PFSK-1 (cell line): ENCODE measurements at regions not wholly inside any gene's neighbourhood (a gene's known extent, or its start where the extent isn't known, plus 50 kb on each side); places are given as distances from the start of the nearest gene placed in this dataset.

Source experiments
- FOXP2 ChIP-seq: optimal IDR thresholded peaks from 2 replicates; pipeline ENCODE3; 2011; ENCODE audit warnings: borderline replicate concordance, control low read depth, inconsistent platforms; ENCODE audit not compliant: insufficient read depth; ENCODE audit errors: extremely low read length, extremely low read depth
- POLR2AphosphoS5 ChIP-seq: IDR thresholded peaks from 2 replicates; pipeline ENCODE4 v1.6.1; 2012; ENCODE audit warnings: low read depth, mild to moderate bottlenecking, control low read depth, low read length, moderate library complexity
- SIN3A ChIP-seq: IDR thresholded peaks from 2 replicates; pipeline ENCODE4 v1.6.1; 2012; ENCODE audit warnings: mild to moderate bottlenecking, low read length, moderate library complexity, borderline replicate concordance; ENCODE audit not compliant: insufficient read depth
- TAF1 ChIP-seq: IDR thresholded peaks from 2 replicates; pipeline ENCODE4 v1.6.1; 2012; ENCODE audit warnings: low read length, control low read depth, borderline replicate concordance; ENCODE audit not compliant: insufficient read depth
- TF ChIP-seq, protein P1 (sequence below), 2 experiments: IDR thresholded peaks; 2 replicates each; pipeline versions ENCODE4 v1.6.1 to v1.8.0; 2011 to 2012; ENCODE audit warnings: low read depth in 2 of 2, low read length in 2 of 2, control low read depth in 1 of 2, inconsistent platforms in 1 of 2, mild to moderate bottlenecking in 1 of 2, moderate library complexity in 1 of 2; ENCODE audit not compliant: insufficient read depth in 1 of 2

- no peak for TF ChIP-seq TAF1
- TF ChIP-seq POLR2AphosphoS5, result no peak
- TF ChIP-seq FOXP2, result no peak
- no peak for TF ChIP-seq SIN3A
- TF ChIP-seq, protein P1, sequence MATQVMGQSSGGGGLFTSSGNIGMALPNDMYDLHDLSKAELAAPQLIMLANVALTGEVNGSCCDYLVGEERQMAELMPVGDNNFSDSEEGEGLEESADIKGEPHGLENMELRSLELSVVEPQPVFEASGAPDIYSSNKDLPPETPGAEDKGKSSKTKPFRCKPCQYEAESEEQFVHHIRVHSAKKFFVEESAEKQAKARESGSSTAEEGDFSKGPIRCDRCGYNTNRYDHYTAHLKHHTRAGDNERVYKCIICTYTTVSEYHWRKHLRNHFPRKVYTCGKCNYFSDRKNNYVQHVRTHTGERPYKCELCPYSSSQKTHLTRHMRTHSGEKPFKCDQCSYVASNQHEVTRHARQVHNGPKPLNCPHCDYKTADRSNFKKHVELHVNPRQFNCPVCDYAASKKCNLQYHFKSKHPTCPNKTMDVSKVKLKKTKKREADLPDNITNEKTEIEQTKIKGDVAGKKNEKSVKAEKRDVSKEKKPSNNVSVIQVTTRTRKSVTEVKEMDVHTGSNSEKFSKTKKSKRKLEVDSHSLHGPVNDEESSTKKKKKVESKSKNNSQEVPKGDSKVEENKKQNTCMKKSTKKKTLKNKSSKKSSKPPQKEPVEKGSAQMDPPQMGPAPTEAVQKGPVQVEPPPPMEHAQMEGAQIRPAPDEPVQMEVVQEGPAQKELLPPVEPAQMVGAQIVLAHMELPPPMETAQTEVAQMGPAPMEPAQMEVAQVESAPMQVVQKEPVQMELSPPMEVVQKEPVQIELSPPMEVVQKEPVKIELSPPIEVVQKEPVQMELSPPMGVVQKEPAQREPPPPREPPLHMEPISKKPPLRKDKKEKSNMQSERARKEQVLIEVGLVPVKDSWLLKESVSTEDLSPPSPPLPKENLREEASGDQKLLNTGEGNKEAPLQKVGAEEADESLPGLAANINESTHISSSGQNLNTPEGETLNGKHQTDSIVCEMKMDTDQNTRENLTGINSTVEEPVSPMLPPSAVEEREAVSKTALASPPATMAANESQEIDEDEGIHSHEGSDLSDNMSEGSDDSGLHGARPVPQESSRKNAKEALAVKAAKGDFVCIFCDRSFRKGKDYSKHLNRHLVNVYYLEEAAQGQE (IDR thresholded peaks at IDR 0.05; ENCODE audit: insufficient read depth in 1 of 2, low read depth in 2 of 2, low read length in 2 of 2), result no peak
Observed at GRCh38 chr5:58156361-58156760, 303.5 kb downstream of the PLK2 start.

DNA sequence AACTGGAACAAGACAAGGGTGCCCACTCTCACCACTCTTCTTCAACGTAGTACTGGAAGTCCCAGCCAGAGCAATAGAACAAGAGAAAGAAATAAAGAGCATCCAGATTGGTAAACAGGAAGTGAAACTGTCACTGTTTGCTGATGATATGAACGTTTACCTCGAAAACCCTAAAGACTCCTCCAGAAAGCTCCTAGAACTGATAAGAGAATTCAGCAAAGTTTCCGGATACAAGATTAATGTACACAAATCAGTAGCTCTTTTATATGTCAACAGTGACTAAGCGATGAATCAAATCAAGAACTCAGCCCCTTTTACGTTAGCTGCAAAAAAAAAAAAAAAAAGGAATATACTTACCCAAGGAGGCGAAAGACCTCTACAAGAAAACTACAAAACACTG is 306.6 kb downstream of the PLK2 start:
- no peak for TF ChIP-seq SIN3A

DNA sequence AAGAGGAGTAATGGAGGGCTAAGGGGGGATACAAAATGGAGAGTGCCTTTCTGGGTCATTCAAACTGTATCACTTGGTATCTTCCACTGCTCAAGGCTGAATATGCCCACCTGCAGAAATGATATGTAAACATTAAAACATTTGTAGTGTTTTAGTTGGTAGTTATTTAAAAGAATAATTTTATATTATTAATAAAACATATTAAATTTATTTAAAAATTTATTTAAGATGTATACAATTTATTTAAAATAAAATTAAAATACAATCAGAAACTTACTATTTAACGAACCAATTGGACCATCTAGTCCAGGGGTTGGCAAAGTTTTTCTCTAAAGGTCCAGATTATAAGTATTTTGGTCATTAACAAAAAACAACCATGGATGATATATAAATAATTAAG is 308.5 kb downstream of the PLK2 start:
- no peak for TF ChIP-seq SIN3A
- TF ChIP-seq TAF1, result no peak

- TF ChIP-seq, protein P1 (IDR thresholded peaks at IDR 0.05; ENCODE audit: insufficient read depth in 1 of 2, low read depth in 2 of 2, low read length in 2 of 2), result no peak
Observed at GRCh38 chr5:58150926-58151325, 309.0 kb downstream of the PLK2 start.

DNA sequence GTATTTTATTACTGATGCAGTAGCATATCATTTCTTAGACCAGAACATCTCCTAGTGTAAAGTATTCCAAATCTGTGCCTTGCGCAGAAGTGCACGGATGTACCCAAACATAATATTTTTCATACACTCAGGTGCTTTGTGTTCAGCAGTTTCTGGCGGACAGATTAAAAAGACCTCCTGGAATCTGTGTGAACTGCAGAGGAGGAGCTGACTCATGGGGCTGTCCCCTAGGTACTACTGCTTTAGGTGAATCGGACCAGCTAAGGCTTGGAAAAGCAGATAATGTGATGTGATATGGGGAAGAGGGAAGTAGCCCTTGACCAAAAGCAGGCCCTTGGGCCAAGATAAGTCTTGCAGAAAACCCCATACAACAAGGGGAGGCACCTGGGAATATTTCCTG is 310.1 kb downstream of the PLK2 start:
- TF ChIP-seq, protein P1 (IDR thresholded peaks at IDR 0.05; ENCODE audit: insufficient read depth in 1 of 2, low read depth in 2 of 2, low read length in 2 of 2), result no peak

DNA sequence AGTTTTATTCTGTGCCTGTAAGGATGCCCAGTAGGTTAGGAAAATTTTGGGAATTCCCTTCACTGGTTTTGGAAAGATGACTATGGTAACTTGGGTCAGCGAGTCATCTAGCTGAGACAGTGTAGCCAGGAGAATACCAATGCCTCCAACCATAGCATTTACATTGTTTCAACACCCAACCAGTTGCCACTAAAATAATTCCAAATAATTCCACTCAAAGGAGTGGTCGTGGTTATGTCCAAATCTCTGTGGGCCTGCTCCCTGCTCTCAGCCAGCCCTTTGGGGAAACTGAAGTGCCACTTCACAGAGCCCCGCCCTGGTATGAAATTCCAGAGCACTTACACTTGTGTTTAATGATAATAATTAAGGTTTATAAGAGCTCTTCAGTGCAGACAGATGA is 310.5 kb downstream of the PLK2 start:
- no peak for TF ChIP-seq POLR2AphosphoS5
- TF ChIP-seq SIN3A, result no peak
- TF ChIP-seq FOXP2, result no peak
- TF ChIP-seq, protein P1 (IDR thresholded peaks at IDR 0.05; ENCODE audit: insufficient read depth in 1 of 2, low read depth in 2 of 2, low read length in 2 of 2), result no peak
- no peak for TF ChIP-seq TAF1
